ENCODE measurements at regions not wholly inside any gene's neighbourhood (a gene's known extent, or its start where the extent isn't known, plus 50 kb on each side); places are given as distances from the start of the nearest gene placed in this dataset.

- TF ChIP-seq GABPA (tag; conservative IDR thresholded peaks at IDR 0.05; ENCODE audit: low read depth) (no peak), CTCF (IDR thresholded peaks at IDR 0.05 in 2 of 3, conservative IDR thresholded peaks at IDR 0.05 in 1 of 3; ENCODE audit: insufficient read depth in 2 of 3, low read depth in 1 of 3, low read length in 3 of 3) (no peak), TCF7 (IDR thresholded peaks at IDR 0.05; ENCODE audit: borderline replicate concordance) (no peak), KDM1A (IDR thresholded peaks at IDR 0.05) (no peak), ZNF354B (CRISPR knock-in tag; IDR thresholded peaks at IDR 0.05) (no peak), KLF16 (IDR thresholded peaks at IDR 0.05) (no peak), SAFB2 (IDR thresholded peaks at IDR 0.05; ENCODE audit: borderline replicate concordance, low read depth, low read length, severe bottlenecking) (no peak), ELF1 (tag; IDR thresholded peaks at IDR 0.05) (no peak), ZFP30 (CRISPR knock-in tag; IDR thresholded peaks at IDR 0.05; ENCODE audit: borderline replicate concordance) (no peak)
Measured at GRCh38 chr2:7516484-7517063, 599.4 kb downstream of the RNF144A start.

Data from K562 (cell line).